ENCODE measurements at regions not wholly inside any gene's neighbourhood (a gene's known extent, or its start where the extent isn't known, plus 50 kb on each side); places are given as distances from the start of the nearest gene placed in this dataset.

GRCh38 chr12:111270239-111270638, 98.7 kb downstream of the PHETA1 start:
- H3K9me3 ChIP-seq (replicated peaks; ENCODE audit: control insufficient read depth, insufficient read depth, low read length), result no peaks in the 10 kb centered on the region
- RAD21 ChIA-PET (ENCODE audit: unreplicated experiment), result no interaction called here
- ATAC-seq, result no peak
- no peaks in the 10 kb centered on the region for H4K20me1 ChIP-seq (ENCODE audit: control insufficient read depth, insufficient read depth)
- SMC1A ChIA-PET (ENCODE audit: uncharacterized antibody, unreplicated experiment), result no interaction called here
- H2AFZ ChIP-seq (ENCODE audit: control insufficient read depth, low read depth, low read length), result no peak overlapping the region
- DNase-seq (ENCODE audit: low read depth, low spot score), result no peak
- no peak overlapping the region for H3K9ac ChIP-seq (ENCODE audit: control insufficient read depth, insufficient read depth, low read length)
- intact Hi-C loops (cut with micrococcal nuclease; ENCODE audit: unreplicated experiment), result no loop called here
- CTCF ChIA-PET, result no interaction called here
- H3K4me1 ChIP-seq (ENCODE audit: control insufficient read depth, insufficient read depth, low read length), result no peaks in the 10 kb centered on the region
- no peaks in the 10 kb centered on the region; a peak in 1 of 4 replicates for H3K27me3 ChIP-seq (replicated peaks in 1 of 2; ENCODE audit: control insufficient read depth in 2 of 2, insufficient read depth in 2 of 2, low read length in 1 of 2)
- BruUV-seq (replicated peaks), result no TSS peak
- H3K27ac ChIP-seq (ENCODE audit: control insufficient read depth, insufficient read depth), result no peak overlapping the region
- in situ Hi-C loops (cut with MboI), result no loop called here
- no peak for FAIRE-seq
- 34% methylated on average over 11 of the region's 11 CpGs for WGBS (ENCODE audit: insufficient coverage, insufficient replicate concordance, low lambda C conversion rate, missing lambda C conversion rate)
- no peaks in the 10 kb centered on the region for H3K36me3 ChIP-seq (ENCODE audit: control insufficient read depth in 2 of 2, insufficient read depth in 2 of 2, low read length in 1 of 2)
- no peak overlapping the region for H3K4me2 ChIP-seq (ENCODE audit: control insufficient read depth, insufficient read depth)
- POLR2A ChIA-PET, result no interaction called here
- no peak overlapping the region for H3K4me3 ChIP-seq
- no peaks in the 10 kb centered on the region for H3K79me2 ChIP-seq (ENCODE audit: control insufficient read depth, insufficient read depth, low read length)
- TF ChIP-seq ZBED1 (IDR thresholded peaks at IDR 0.05; ENCODE audit: borderline replicate concordance), result no peak
- no peak for TF ChIP-seq BCL11A (IDR thresholded peaks at IDR 0.05; ENCODE audit: low read depth, low read length)
- no peak for TF ChIP-seq HSF1 (IDR thresholded peaks at IDR 0.05; ENCODE audit: low read depth, low read length)
- no peak for TF ChIP-seq SRF (IDR thresholded peaks at IDR 0.05; ENCODE audit: low read depth in 2 of 2, low read length in 2 of 2)
- TF ChIP-seq KAT2A (conservative IDR thresholded peaks at IDR 0.05; ENCODE audit: control insufficient read depth, low read depth, low read length), result no peak
- no peak for TF ChIP-seq TBL1XR1 (IDR thresholded peaks at IDR 0.05; ENCODE audit: low read depth, low read length)
- TF ChIP-seq RCOR1 (conservative IDR thresholded peaks at IDR 0.05; ENCODE audit: low read depth, low read length), result no peak
- TF ChIP-seq BCL3 (IDR thresholded peaks at IDR 0.05; ENCODE audit: borderline replicate concordance, insufficient read depth, low read depth, low read length, poor library complexity, severe bottlenecking), result no peak
- TF ChIP-seq PAX5 (IDR thresholded peaks at IDR 0.05; ENCODE audit: borderline replicate concordance, low read depth, low read length), result no peak
- TF ChIP-seq PKNOX1 (IDR thresholded peaks at IDR 0.05), result no peak
- no peak for TF ChIP-seq JUNB (IDR thresholded peaks at IDR 0.05)
- no peak for TF ChIP-seq NFYB (IDR thresholded peaks at IDR 0.05; ENCODE audit: insufficient read depth, low read depth, low read length)
- no peak for TF ChIP-seq HDGF (IDR thresholded peaks at IDR 0.05)
- no peak for TF ChIP-seq NFYA (IDR thresholded peaks at IDR 0.05; ENCODE audit: borderline replicate concordance, low read depth, low read length)
- no peak for TF ChIP-seq SREBF2 (IDR thresholded peaks at IDR 0.05; ENCODE audit: low read length)
- no peak for TF ChIP-seq EZH2 (IDR thresholded peaks at IDR 0.05; ENCODE audit: borderline replicate concordance, control insufficient read depth, low read depth, low read length)
- TF ChIP-seq CUX1 (IDR thresholded peaks at IDR 0.05; ENCODE audit: insufficient replicate concordance, low read depth, low read length), result no peak
- no peak for TF ChIP-seq MXI1 (IDR thresholded peaks at IDR 0.05; ENCODE audit: low read depth, low read length)
